ENCODE measurements at regions not wholly inside any gene's neighbourhood (a gene's known extent, or its start where the extent isn't known, plus 50 kb on each side); places are given as distances from the start of the nearest gene placed in this dataset.

DNA sequence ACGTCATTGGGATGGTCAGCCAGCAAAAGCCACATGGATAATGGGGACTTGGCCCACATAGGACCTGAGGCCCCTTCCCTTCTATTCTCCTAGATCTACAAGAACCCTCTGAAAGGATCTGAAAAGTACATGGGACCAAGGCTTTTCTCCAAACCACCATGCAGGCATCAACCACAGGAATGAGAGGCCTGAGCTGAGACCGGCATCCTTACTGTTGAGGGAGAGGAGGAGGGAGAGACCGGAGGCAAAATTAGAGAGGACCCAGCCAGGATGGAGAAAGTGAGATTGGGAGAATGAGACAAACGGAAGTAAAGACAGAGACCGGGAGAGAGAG, 281.7 kb downstream of the RRAGC start:
- no peak overlapping the region for H3K27ac Mint-ChIP-seq (ENCODE audit: low read depth, unreplicated experiment)
- peaks cover 5% of the 10 kb centered on the region for H3K4me1 Mint-ChIP-seq (ENCODE audit: insufficient read depth, unreplicated experiment)
- BruUV-seq (replicated peaks) = no TSS peak

DNA sequence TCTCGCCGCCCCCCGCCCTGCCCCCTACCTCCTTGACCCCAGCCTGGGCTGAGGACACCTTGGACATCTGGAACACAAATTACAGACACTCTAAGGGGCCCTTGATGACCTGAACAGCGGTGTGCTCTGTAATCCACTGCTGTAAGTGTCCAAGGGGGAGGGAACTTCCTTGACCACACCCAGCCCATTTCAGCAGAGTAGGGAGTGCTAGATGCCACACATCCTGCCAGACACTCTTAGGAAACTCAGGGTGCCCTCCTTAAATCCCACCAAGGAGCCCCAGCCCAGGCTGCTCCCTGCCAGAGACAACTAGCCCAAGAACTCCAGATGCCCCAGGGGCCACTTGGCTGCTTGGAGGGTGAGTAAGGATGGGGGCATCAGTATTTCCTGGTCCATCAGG, 282.2 kb downstream of the RRAGC start:
- intact Hi-C loops (cut with micrococcal nuclease) = no loop called here
- H3K36me3 Mint-ChIP-seq (ENCODE audit: insufficient read depth, unreplicated experiment) = no peaks in the 10 kb centered on the region
- peaks cover 36% of the 10 kb centered on the region for H3K27me3 Mint-ChIP-seq (ENCODE audit: insufficient read depth, unreplicated experiment)
- no peaks in the 10 kb centered on the region for H3K9me3 Mint-ChIP-seq (ENCODE audit: unreplicated experiment)
- no TSS peak for BruUV-seq (replicated peaks)
- ChIA-PET POLR2A (no interaction called here), CTCF (no interaction called here)
- no peak overlapping the region for H3K27ac Mint-ChIP-seq (ENCODE audit: low read depth, unreplicated experiment)
- no peak overlapping the region for H3K4me3 Mint-ChIP-seq (ENCODE audit: unreplicated experiment)
- no peak for DNase-seq (ENCODE audit: unreplicated experiment)
- peaks cover 5% of the 10 kb centered on the region for H3K4me1 Mint-ChIP-seq (ENCODE audit: insufficient read depth, unreplicated experiment)
- TF ChIP-seq, protein P1, sequence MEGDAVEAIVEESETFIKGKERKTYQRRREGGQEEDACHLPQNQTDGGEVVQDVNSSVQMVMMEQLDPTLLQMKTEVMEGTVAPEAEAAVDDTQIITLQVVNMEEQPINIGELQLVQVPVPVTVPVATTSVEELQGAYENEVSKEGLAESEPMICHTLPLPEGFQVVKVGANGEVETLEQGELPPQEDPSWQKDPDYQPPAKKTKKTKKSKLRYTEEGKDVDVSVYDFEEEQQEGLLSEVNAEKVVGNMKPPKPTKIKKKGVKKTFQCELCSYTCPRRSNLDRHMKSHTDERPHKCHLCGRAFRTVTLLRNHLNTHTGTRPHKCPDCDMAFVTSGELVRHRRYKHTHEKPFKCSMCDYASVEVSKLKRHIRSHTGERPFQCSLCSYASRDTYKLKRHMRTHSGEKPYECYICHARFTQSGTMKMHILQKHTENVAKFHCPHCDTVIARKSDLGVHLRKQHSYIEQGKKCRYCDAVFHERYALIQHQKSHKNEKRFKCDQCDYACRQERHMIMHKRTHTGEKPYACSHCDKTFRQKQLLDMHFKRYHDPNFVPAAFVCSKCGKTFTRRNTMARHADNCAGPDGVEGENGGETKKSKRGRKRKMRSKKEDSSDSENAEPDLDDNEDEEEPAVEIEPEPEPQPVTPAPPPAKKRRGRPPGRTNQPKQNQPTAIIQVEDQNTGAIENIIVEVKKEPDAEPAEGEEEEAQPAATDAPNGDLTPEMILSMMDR (IDR thresholded peaks at IDR 0.05; ENCODE audit: unreplicated experiment) = no peak

More for the DNA sequence above, 281.7 kb downstream of the RRAGC start:
- no peaks in the 10 kb centered on the region for H3K9me3 Mint-ChIP-seq (ENCODE audit: unreplicated experiment)
- TF ChIP-seq, protein P1 (IDR thresholded peaks at IDR 0.05; ENCODE audit: unreplicated experiment) = no peak
- no peaks in the 10 kb centered on the region for H3K36me3 Mint-ChIP-seq (ENCODE audit: insufficient read depth, unreplicated experiment)
- no peak for DNase-seq (ENCODE audit: unreplicated experiment)
- peaks cover 31% of the 10 kb centered on the region for H3K27me3 Mint-ChIP-seq (ENCODE audit: insufficient read depth, unreplicated experiment)
- H3K4me3 Mint-ChIP-seq (ENCODE audit: unreplicated experiment) = no peak overlapping the region
- intact Hi-C loops (cut with micrococcal nuclease) = no loop called here
- ChIA-PET CTCF (no interaction called here), POLR2A (no interaction called here)

DNA sequence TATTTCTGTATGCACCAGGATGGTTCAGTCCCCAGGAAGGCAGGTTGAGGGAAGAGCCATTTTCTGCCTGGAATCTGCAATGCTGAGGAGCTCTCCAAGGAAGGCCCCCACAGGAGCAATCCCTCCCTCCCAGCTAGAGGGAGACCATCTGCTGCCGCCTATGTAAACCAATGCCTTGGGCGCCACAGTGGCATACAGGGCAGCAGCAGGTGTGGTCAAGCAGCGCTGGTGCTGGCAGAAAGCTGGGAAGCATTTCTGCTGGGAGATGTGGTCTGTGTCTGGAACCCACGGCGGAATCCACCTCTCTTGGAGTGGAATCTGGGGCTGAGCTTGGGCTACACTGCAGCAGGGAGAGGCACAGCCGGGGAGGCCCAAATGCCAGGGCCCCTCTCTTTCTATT, 283.3 kb downstream of the RRAGC start:
- H3K9me3 Mint-ChIP-seq (ENCODE audit: unreplicated experiment) = no peaks in the 10 kb centered on the region
- no TSS peak for BruUV-seq (replicated peaks)
- TF ChIP-seq, protein P1 (IDR thresholded peaks at IDR 0.05; ENCODE audit: unreplicated experiment) = no peak
- H3K4me1 Mint-ChIP-seq (ENCODE audit: insufficient read depth, unreplicated experiment) = peaks cover 5% of the 10 kb centered on the region
- H3K27ac Mint-ChIP-seq (ENCODE audit: low read depth, unreplicated experiment) = no peak overlapping the region
- no peak overlapping the region for H3K4me3 Mint-ChIP-seq (ENCODE audit: unreplicated experiment)
- CTCF ChIA-PET = no interaction called here
- POLR2A ChIA-PET = no interaction called here
- H3K27me3 Mint-ChIP-seq (ENCODE audit: insufficient read depth, unreplicated experiment) = peaks cover 47% of the 10 kb centered on the region
- intact Hi-C loops (cut with micrococcal nuclease) = no loop called here
- H3K36me3 Mint-ChIP-seq (ENCODE audit: insufficient read depth, unreplicated experiment) = no peaks in the 10 kb centered on the region
- no peak for DNase-seq (ENCODE audit: unreplicated experiment)

DNA sequence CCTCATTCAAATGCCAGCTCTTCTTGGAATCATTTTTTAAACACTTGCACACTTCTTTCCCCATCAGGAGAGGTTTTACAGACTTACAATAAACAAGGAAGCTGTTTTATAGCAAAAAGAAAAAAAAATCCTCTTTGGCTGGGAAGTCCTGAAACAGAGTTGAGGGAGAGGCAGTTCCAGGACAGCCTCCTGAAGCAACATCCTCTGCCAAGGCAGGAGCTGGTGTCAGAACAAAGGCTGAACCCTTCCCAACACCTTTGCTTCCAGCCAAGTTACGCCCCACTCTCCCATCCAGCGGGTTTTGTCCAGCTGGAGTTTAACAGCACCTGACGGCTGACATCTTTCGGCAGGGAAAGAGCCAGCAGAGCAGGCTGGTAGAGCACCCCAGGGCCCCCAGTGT, 287.8 kb downstream of the RRAGC start:
- no peaks in the 10 kb centered on the region for H3K9me3 Mint-ChIP-seq (ENCODE audit: unreplicated experiment)
- no TSS peak for BruUV-seq (replicated peaks)
- H3K4me1 Mint-ChIP-seq (ENCODE audit: insufficient read depth, unreplicated experiment) = no peaks in the 10 kb centered on the region
- CTCF ChIA-PET = interaction anchor here (0.6 kb wide), 1 partner anchor 882 kb away, joined by 3 read pairs; no protein-coding TSS in a partner anchor
- POLR2A ChIA-PET = no interaction called here
- no peaks in the 10 kb centered on the region for H3K36me3 Mint-ChIP-seq (ENCODE audit: insufficient read depth, unreplicated experiment)
- no peak overlapping the region for H3K4me3 Mint-ChIP-seq (ENCODE audit: unreplicated experiment)
- no peak overlapping the region for H3K27ac Mint-ChIP-seq (ENCODE audit: low read depth, unreplicated experiment)
- TF ChIP-seq, protein P1 (IDR thresholded peaks at IDR 0.05; ENCODE audit: unreplicated experiment) = no peak
- peak; percentile 10 for DNase-seq (ENCODE audit: unreplicated experiment)
- intact Hi-C loops (cut with micrococcal nuclease) = no loop called here
- H3K27me3 Mint-ChIP-seq (ENCODE audit: insufficient read depth, unreplicated experiment) = peaks cover 42% of the 10 kb centered on the region
